ENCODE measurements at regions not wholly inside any gene's neighbourhood (a gene's known extent, or its start where the extent isn't known, plus 50 kb on each side); places are given as distances from the start of the nearest gene placed in this dataset.

GRCh38 chr11:80371931-80372330, 931.1 kb upstream of the TENM4 start:
- TF ChIP-seq CTCF (conservative IDR thresholded peaks at IDR 0.05; ENCODE audit: low read length), result no peak
- TF ChIP-seq EZH2phosphoT487 (IDR thresholded peaks at IDR 0.05; ENCODE audit: borderline replicate concordance, low read depth, low read length), result no peak
